Retina (tissue), 1 donor: ENCODE measurements at regions not wholly inside any gene's neighbourhood (a gene's known extent, or its start where the extent isn't known, plus 50 kb on each side); places are given as distances from the start of the nearest gene placed in this dataset.
"Not testable (repeated sequence)": the region's sequence is repeated elsewhere in the genome, so short reads cannot be mapped to it uniquely, and the experiment has no call there.

Experiments used
- DNase-seq: peaks from one replicate; pipeline ENCODE4 v3.0.0-alpha.2; 2016

- peak; percentile 6 for DNase-seq
Observed at GRCh38 chr10:71086439-71087080, 125.8 kb upstream of the UNC5B start.

DNA sequence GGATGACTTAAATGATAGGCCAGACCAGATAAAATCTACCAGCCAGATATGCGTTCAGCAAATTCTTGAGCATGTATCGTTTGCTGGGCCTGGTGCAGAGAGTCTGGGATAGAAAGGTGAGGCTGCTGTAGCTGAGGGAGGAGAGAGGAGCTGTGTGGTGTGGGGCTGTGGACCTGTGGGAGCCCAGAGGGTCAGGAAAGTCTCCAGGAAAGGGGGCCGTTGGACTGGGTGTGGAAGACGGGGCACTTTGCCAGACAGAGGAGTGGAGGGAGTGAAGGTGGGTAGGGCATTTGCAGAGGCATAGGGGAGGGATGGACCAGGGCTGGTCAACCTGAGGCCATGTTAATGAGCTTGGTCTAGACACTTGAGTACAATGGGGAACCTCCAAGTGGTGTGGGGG lies 124.7 kb upstream of the UNC5B start:
- peak; percentile 22 for DNase-seq

GRCh38 chr10:71088054-71088453 lies 124.3 kb upstream of the UNC5B start:
- DNase-seq, result peak; percentile 36

- DNase-seq, result not testable (repeated sequence)
Observed at GRCh38 chr10:71088578-71088977, 123.8 kb upstream of the UNC5B start.

- no peak for DNase-seq
Observed at GRCh38 chr10:71089162-71089561, 123.2 kb upstream of the UNC5B start.

GRCh38 chr10:71090330-71090729 lies 122.0 kb upstream of the UNC5B start:
- DNase-seq, result no peak

- DNase-seq, result no peak
Observed at GRCh38 chr10:71090801-71091200, 121.6 kb upstream of the UNC5B start.

DNA sequence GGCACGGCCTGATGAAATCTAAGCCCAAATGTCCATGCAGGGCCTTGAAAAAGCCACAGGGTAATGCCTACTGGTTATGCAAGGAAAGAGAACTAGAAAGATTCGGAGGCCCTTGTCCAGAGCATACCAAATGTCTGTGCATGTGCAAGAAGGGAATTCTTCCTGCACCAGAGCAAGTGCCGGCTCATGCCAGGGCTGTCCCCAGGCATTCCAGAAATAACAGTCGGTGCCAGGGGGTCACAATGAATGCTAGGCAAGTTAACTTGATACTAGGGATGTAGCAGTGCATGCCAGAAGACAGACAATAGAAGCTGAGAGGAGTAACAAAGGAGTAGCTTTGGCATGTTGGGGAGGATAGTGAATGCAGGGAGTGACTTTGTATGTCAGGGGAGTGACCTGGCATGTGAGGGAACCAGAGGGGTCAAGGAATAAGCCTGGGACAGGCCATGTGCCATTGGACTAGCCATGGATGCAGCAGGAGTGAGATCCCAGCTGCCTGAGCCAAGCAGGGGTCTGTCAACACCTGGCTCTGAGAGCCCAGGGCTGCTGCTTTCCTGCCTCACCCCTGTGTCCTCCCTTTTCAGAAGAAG lies 119.5 kb upstream of the UNC5B start:
- DNase-seq, result peak; percentile 6

GRCh38 chr10:71093531-71093930 lies 118.8 kb upstream of the UNC5B start:
- DNase-seq, result no peak

DNA sequence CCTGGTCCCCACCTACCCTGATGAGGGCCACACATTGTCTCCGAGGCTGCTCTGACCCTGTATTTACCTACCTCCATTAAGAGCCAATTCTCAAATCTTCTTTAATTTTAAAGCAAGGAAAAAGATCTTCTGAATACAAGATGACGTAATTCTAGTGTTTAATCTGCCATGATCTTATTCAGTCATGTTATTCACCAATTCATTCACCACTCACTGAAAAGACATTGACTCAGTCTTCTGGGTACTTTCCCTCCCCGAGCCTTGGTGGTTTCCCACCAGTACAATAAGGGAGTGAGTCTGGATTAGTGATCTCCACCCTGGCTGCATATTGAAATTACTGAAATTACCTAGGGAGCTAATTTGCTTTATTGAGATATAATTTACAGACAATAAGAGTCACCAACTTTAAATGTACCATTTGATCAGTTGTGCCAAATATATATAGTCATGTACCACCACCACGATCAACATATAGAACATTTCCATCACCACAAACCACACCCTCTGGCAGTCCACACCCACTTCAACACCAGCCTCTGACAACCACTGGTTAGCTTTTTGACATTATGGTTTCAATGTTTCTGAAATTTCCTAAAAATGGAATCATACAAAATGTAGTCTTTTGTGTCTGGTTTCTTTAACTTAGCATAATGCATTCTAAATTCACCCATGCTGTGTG lies 117.5 kb upstream of the UNC5B start:
- no peak for DNase-seq

DNA sequence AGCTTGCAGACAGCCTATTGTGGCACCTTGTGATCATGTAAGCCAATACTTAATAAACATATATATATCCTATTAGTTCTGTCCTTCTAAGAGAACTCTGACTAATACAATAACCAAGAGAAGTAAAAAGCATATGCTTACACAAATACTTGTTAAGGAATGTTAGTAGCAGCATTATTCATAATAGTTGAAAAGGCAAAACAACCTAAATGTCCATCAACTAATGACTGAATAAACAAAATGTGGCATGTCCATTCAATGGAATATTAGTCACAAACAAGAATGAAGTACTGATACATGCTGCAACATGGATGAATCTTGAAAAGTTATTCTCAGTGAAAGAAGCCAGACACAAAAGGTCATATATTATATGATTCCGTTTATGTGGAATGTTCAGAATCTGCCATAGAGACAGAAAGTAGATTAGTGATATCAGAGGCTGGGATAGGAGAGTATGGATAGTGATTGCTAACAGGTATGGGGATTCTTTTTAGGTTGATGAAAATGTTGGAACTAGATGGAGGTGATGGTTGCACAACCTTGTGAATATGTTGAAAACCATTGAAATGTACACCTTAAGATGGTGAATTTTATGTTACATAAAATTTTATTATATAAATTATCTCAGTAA lies 112.5 kb upstream of the UNC5B start:
- no peak for DNase-seq

DNA sequence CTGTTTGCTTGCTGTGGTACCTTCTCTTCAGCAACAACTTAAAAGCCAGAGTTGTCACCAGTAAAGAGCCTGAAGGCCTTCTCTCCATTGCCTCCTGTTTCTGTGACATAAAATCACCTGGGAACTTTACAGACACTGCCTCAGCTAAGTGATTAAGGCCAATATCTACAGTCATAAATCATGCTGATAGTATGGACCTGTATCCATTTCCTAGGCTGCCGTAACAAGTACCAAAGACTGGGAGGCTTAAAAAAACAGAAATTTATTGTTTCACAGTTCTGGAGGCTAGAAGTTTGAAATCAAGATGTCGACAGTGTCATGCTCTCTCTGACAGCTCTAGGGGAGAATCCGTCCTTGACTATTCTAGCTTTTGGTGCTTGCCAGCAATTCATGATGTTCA lies 108.4 kb upstream of the UNC5B start:
- DNase-seq, result no peak

GRCh38 chr10:71106151-71106550 lies 106.2 kb upstream of the UNC5B start:
- not testable (repeated sequence) for DNase-seq

DNA sequence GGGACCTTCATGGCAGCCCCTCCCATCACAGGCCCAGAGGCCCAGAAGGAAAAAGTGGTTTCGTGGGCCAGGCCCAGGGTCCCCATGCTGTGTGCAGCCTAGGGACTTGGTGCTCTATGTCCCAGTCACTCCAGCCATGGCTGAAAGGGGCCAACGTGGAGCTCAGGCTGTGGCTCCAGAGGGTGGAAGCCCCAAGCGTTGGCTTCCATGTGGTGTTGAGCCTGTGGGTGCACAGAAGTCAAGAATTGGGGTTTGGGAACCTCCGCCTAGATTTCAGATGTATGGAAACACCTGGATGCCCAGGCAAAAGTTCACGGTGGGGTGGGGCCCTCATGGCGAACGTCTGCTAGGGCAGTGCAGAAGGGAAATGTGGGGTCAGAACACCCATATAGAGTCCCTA lies 105.3 kb upstream of the UNC5B start:
- DNase-seq, result not testable (repeated sequence)

DNA sequence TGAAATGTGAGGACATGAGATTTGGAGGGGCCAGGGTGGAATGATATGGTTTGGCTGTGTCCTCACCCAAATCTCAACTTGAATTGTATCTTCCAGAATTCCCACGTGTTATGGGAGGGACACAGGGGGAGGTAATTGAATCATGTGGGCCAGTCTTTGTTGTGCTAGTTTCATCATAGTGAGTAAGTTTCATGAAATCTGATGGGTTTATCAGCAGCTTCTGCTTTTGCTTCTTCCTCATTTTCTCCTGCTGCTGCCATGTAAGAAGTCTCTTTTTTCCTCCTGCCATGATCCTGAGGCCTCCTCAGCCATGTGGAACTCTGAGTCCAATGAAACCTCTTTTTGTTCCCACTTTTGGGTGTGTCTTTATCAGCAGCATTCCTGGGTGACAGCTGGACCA lies 104.3 kb upstream of the UNC5B start:
- not testable (repeated sequence) for DNase-seq

DNA sequence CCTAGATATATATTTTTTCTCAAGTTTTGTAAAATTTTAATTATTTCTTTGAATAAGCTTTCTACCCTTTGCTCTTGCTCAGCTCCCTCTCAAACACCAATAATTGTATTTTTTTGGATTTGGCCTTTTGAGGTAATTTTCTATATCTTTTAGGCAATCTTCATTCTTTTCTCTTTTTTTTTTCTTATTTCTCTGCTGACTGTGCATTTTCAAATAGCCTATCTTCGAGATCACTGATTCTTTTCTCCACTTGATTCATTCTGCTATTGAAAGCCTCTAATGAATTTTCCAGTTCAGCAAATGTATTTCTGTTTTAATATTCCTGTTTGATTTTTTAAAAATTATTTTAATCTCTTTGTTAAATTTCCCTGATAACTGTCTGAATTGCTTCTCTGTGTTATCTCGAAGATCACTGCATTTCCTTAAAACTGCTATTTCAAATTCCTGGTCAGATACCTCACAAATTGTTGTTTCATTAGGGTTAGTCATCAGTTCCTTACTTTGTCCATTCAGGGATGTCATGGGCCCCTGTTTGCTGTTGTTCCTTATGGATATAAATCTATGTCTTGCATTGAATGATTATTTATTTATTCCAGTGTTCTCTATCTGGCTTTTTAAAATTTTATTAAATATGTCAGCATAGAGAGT lies 100.1 kb upstream of the UNC5B start:
- no peak for DNase-seq

- DNase-seq, result no peak
Observed at GRCh38 chr10:71116426-71116825, 95.9 kb upstream of the UNC5B start.

DNA sequence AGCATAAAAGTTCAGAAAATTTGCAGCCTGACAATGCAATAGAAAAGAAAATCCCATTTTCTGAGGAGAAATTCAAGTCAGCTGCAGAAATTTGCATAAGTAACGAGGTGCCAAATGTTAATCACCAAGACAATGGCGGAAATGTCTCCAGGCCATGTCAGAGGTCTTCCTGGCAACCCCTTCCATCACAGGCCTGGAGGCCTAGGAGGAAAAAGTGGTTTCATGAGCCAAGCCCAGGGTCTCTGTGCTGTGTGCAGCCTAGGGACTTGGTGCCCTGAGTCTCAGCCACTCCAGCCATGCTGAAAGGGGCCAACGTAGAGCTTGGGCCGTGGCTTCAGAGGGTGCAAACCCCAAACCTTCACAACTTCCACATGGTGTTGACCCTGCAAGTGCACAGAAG lies 94.8 kb upstream of the UNC5B start:
- not testable (repeated sequence) for DNase-seq

- no peak for DNase-seq
Observed at GRCh38 chr10:71123023-71123422, 89.3 kb upstream of the UNC5B start.

DNA sequence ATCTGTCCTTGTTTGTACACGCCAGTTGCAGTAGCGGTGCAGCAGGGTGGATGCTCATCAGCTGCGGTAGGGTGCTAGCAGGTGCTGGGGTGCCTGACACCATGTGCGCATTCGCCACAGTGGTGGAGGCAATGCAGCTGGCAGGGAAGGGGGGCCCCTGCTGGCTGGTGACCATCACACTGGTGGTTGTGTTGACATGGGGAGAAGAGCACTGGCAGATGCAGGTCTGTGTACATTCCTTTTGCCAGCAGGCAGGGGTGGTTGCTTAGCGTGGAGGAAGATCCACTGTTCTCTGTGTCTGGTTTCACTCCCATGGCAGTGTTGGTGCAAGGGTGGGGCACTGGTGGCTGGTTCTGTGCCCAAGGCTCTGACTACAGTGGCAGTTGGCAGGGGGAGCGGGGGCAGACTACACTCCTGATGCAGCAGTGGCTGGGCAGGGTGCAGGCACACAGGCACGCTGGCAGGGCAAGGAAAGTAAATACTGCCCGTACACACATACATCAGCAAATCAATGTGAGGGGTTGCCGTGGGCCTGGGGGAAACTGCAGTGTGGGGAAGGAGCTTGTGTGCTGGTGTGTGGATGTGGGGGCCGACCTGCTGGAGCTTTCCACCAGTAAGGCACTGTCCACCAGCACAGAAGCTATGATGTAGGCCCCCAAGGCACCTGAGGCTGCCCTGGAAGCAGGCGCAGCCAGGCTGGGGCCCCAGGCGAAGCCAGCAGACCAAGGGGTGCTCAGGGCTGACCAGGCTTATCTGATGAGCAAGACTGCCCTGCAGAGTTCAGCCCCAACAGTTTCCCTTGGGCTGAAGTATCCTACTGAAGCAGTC lies 87.2 kb upstream of the UNC5B start:
- DNase-seq, result no peak

GRCh38 chr10:71125749-71126107 lies 86.6 kb upstream of the UNC5B start:
- DNase-seq, result no peak

- no peak for DNase-seq
Observed at GRCh38 chr10:71126432-71126831, 85.9 kb upstream of the UNC5B start.

DNA sequence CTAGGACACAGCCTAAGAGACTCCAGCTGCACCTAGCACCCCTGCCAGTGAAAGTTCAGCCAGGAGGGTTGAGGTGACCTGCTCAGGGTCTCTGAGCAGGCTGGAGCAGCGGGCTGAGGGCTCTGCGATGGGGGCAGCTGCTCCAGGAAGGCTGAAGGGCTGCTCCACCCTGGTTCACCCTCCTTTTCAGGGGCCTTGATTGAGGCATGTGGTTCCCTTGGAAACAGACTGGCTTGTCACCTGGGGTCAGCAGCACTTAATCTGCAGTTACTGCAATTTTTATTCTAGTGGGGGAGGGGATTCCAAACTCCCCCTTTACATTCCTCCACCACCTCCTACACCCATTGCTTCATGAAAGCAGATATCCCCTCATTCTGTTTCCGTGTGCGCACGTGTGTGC lies 85.3 kb upstream of the UNC5B start:
- DNase-seq, result peak; percentile 51
